IMR-90 (cell line): ENCODE measurements at regions not wholly inside any gene's neighbourhood (a gene's known extent, or its start where the extent isn't known, plus 50 kb on each side); places are given as distances from the start of the nearest gene placed in this dataset.

ENCODE experiments used
- BHLHE40 ChIP-seq: fragments of 150-350 bp; IDR thresholded peaks from 2 replicates; pipeline ENCODE4 v1.6.1; 2016; ENCODE audit warnings: mild to moderate bottlenecking, low read depth, low read length
- CEBPB ChIP-seq: IDR thresholded peaks from 2 replicates; pipeline ENCODE4 v1.6.1; 2012; ENCODE audit warnings: low read depth, low read length, improper control_type of control experiment
- MAZ ChIP-seq: IDR thresholded peaks from 2 replicates; pipeline ENCODE4 v1.6.1; 2012; ENCODE audit warnings: low read depth, mild to moderate bottlenecking, low read length, improper control_type of control experiment, moderate library complexity, borderline replicate concordance
- MXI1 ChIP-seq: IDR thresholded peaks from 2 replicates; pipeline ENCODE4 v1.6.1; 2012; ENCODE audit warnings: low read depth, mild to moderate bottlenecking, low read length, moderate library complexity, borderline replicate concordance
- POLR2A ChIP-seq: IDR thresholded peaks from 2 replicates; pipeline ENCODE4 v1.6.1; 2012; ENCODE audit warnings: mild to moderate bottlenecking, low read depth, low read length
- RAD21 ChIP-seq: IDR thresholded peaks from 2 replicates; pipeline ENCODE4 v1.6.1; 2012; ENCODE audit warnings: low read length, improper control_type of control experiment
- RFX5 ChIP-seq: IDR thresholded peaks from 2 replicates; pipeline ENCODE4 v1.8.0; 2012; ENCODE audit warnings: low read depth, mild to moderate bottlenecking, low read length, moderate library complexity
- SMC3 ChIP-seq: fragments of 150-350 bp; IDR thresholded peaks from 2 replicates; pipeline ENCODE4 v1.6.1; 2016; ENCODE audit warnings: low read depth, mild to moderate bottlenecking, antibody characterized with exemption, low read length, moderate library complexity
- TF ChIP-seq, protein P1 (sequence below): fragments of 150-350 bp; IDR thresholded peaks from 2 replicates; pipeline ENCODE4 v1.6.1; 2017; ENCODE audit warnings: mild to moderate bottlenecking, antibody characterized with exemption, low read length, low read depth
- TF ChIP-seq, protein P2 (sequence below): conservative IDR thresholded peaks from 2 replicates; pipeline ENCODE4 v1.5.1; 2012; ENCODE audit warnings: mild to moderate bottlenecking, low read depth, low read length, improper control_type of control experiment

GRCh38 chr21:14741256-14741655 is 195.1 kb upstream of the SAMSN1 start:
- TF ChIP-seq, protein P1, sequence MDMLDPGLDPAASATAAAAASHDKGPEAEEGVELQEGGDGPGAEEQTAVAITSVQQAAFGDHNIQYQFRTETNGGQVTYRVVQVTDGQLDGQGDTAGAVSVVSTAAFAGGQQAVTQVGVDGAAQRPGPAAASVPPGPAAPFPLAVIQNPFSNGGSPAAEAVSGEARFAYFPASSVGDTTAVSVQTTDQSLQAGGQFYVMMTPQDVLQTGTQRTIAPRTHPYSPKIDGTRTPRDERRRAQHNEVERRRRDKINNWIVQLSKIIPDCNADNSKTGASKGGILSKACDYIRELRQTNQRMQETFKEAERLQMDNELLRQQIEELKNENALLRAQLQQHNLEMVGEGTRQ: no peak
- TF ChIP-seq, protein P2, sequence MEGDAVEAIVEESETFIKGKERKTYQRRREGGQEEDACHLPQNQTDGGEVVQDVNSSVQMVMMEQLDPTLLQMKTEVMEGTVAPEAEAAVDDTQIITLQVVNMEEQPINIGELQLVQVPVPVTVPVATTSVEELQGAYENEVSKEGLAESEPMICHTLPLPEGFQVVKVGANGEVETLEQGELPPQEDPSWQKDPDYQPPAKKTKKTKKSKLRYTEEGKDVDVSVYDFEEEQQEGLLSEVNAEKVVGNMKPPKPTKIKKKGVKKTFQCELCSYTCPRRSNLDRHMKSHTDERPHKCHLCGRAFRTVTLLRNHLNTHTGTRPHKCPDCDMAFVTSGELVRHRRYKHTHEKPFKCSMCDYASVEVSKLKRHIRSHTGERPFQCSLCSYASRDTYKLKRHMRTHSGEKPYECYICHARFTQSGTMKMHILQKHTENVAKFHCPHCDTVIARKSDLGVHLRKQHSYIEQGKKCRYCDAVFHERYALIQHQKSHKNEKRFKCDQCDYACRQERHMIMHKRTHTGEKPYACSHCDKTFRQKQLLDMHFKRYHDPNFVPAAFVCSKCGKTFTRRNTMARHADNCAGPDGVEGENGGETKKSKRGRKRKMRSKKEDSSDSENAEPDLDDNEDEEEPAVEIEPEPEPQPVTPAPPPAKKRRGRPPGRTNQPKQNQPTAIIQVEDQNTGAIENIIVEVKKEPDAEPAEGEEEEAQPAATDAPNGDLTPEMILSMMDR: no peak
- TF ChIP-seq POLR2A (no peak), SMC3 (no peak), MAZ (no peak), MXI1 (no peak), CEBPB (no peak), RFX5 (no peak), BHLHE40 (no peak), RAD21 (no peak)
